ENCODE measurements at regions not wholly inside any gene's neighbourhood (a gene's known extent, or its start where the extent isn't known, plus 50 kb on each side); places are given as distances from the start of the nearest gene placed in this dataset.
"Not testable (repeated sequence)": the region's sequence is repeated elsewhere in the genome, so short reads cannot be mapped to it uniquely, and the experiment has no call there.

DNA sequence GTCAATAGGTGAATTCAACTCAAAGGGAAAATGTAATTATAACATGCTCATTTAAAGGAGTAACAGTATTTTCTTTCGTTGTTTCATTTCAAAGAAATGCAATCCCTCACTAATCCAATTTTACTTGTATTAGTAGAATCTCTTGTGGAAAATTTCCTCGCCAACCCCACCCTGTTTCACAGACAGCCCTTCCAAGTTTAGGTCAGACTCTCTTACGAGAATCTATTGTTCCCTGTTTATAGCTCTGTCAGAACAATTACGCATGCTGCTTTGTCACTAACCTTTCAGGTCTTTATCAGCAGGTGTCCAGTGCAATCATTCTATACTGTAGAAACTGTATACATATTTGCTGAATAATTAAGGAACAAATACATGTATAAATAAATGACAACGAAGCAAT, 657.8 kb upstream of the LINC00305 start:
- no peak for DNase-seq

DNA sequence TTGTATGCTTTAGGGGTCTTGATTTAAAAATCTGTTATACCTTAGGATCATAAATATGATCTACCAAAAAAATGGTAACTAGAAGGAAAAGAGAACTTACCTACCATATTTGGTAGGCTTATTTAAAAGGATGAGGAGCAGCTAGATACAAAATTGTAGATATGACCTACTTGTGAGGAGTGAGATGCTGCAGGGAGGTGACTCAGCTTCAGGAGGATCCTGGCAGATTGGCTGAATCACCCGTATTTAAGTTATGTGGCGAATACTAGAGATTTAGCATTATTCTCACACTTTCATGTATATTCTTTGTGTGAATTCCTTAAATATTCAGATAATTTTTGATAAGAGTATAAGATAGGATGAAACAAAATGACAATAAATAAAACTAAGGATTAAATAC, 657.3 kb upstream of the LINC00305 start:
- no peak for DNase-seq

GRCh38 chr18:64803471-64803870, 654.6 kb upstream of the LINC00305 start:
- DNase-seq = no peak

DNA sequence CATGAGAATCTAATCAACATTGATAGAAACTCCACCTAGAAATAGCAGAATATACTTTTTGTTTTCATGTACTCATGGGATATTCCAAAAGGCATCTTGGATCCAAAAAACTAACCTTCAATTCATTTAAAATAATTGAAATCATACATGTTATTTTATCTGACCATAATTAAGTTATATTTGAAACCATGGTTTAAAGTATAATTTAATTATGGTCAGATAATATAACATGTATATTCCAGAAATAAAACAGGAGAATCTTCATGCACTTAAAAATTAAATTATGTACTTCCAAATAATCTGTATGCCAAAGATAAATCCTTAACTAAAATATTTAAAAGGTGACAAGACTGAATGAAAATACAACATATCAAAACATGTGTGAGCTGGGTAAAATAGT, 651.3 kb upstream of the LINC00305 start:
- no peak for DNase-seq

DNA sequence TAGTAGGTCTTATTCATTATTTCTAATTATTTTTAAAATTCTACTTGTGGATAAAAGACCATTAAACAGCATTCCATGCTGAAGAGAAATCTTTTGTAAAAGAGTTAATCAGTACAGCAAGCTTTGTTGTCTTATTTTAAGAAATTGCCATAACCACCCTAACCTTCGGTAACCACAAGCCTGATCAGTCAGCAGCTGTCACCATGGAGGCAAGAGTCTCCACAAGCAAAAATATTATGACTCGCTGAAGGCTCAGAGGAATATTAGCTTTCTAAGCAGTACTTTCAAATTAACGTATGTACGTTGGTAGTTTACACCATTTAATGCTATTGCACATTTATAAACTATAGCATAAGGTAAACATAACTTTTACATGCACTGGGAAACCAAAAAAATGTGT, 650.5 kb upstream of the LINC00305 start:
- no peak for DNase-seq

GRCh38 chr18:64791236-64791635, 642.3 kb upstream of the LINC00305 start:
- DNase-seq = no peak

GRCh38 chr18:64785686-64786085, 636.8 kb upstream of the LINC00305 start:
- no peak for DNase-seq

DNA sequence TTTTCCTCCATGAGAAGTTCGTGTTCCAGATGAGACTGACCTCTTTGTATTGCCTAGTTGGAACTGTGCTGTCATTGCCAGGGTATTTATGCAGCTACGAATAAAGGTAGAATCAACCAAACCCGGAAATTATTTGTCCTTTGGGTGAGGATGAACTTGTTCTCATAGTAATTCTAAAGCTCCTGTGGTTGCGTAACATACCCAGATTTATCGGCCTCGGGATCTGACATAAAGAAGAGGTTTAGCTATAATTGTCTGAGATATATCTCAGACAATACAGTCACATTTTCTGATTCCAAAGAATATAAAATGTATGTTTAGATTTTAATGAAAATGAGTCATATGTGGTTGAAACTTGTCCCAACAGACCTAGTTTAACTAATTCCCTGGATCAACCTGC, 628.7 kb upstream of the LINC00305 start:
- no peak for DNase-seq

DNA sequence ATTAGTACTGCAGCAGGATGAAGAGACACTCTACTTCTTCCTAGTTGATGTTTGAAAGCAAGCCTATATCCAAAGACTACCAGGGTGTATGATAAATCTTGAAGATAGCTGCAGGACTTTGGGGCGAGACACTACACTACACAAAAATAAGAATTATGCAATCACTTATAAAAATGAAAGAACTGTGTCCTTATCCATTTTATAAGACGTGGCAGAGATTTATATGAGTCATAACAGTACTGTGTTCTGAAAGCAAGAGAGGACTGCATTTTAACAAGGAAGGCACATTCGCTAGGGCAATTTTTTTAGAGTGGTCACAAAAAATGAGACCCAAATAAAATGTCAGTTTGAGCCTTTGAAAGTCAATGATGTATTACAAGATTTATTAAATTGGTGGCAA, 617.0 kb upstream of the LINC00305 start:
- DNase-seq = no peak

GRCh38 chr18:64752707-64753106, 603.8 kb upstream of the LINC00305 start:
- no peak for DNase-seq

GRCh38 chr18:64749884-64750283, 601.0 kb upstream of the LINC00305 start:
- no peak for DNase-seq

DNA sequence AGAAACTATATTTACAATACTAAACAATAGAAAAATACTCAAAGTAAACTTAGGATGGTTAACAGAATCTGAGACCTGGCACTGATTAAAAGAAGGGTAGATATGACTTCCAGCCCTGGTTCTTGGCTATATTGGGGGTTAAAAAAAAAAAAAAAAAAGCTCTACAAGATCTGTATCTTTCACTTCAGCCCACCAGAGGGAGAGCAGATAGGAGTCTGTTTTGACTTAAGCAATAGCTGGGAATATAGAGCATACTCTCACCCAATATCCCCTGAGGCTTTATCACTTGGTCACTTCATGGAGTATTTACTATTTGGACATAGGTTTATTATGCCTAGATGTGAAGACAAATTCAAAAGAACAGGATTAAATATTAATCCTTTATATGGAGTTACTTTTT, 598.9 kb upstream of the LINC00305 start:
- DNase-seq = no peak

DNA sequence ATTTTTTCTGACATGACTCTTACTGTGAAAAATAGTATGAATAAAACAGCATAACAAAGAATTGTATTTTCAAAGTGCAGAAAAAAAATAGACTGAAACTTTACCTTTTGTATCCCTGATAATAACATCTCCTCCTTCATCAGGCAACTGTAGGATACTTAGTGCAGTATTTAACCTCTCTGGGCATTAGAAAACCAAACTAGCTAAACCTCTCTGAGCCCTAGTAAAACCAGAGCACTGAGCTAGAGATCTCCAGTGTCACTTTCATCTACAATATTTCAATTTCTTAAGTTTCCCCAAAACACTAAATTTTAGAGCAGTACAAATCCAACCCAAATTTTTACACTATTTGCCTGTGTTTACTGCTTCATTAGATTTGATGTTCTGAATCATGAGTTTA, 594.0 kb upstream of the LINC00305 start:
- DNase-seq = no peak

DNA sequence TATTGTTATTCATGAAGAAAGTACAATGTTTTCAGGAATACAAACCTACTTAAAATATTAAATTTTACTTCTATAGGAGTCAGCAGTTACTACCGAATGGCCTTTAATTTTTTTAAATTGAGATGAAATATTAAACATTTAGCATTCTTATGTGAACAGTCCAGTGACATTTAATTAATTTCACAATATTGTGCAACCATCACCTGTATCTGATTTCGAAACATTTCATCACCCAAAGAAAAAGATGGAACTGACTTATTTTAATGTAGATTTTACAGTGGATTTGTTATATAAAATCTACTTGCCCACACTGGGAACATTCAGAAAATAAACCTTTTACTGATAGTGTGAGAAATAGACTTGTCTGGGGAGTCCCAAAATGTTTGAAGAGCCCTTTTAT, 585.2 kb upstream of the LINC00305 start:
- no peak for DNase-seq

GRCh38 chr18:64725657-64726056, 576.8 kb upstream of the LINC00305 start:
- DNase-seq = not testable (repeated sequence)

GRCh38 chr18:64720781-64721464, 572.0 kb upstream of the LINC00305 start:
- DNase-seq = no peak

GRCh38 chr18:64718808-64719207, 569.9 kb upstream of the LINC00305 start:
- no peak for DNase-seq

DNA sequence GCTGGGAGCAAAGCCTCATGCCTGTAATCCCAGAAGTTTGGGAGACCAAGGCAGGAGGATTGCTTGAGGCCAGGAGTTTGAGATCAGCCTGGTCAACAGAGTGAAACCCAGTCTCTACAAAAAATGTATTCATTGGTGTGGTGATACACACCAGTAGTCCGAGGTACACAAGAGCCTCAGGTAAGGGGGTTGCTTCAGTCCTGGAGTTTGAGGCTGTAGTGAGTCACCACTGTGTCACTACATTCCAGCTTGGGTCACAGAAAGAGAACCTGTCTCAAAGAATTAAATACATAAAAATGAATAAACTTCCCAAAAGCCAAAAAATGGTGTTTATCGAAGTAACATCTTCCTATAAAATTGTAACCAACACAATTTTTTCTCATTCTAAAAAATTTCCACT, 568.1 kb upstream of the LINC00305 start:
- no peak for DNase-seq

DNA sequence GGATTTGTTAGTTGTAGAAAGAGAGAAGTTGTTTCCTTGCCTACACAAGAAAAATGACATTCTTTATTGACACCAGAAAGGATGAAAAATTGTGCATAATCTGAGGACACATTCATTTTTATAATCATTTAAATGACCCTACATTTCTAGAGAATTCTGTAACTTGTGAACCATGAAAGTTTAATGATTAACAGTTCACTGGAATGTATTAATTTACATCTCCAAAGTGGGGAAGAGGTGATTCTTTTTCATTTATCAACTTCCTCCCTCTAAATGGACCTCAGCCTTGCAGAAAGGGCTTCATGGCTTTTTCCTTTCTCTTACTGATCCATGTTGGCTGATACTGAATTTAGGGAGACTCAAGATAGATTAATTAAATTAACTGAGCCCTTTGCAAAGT, 565.2 kb upstream of the LINC00305 start:
- no peak for DNase-seq

GRCh38 chr18:64713284-64713683, 564.4 kb upstream of the LINC00305 start:
- DNase-seq = no peak

- DNase-seq = no peak
Observed at GRCh38 chr18:64712035-64712434, 563.1 kb upstream of the LINC00305 start.

DNA sequence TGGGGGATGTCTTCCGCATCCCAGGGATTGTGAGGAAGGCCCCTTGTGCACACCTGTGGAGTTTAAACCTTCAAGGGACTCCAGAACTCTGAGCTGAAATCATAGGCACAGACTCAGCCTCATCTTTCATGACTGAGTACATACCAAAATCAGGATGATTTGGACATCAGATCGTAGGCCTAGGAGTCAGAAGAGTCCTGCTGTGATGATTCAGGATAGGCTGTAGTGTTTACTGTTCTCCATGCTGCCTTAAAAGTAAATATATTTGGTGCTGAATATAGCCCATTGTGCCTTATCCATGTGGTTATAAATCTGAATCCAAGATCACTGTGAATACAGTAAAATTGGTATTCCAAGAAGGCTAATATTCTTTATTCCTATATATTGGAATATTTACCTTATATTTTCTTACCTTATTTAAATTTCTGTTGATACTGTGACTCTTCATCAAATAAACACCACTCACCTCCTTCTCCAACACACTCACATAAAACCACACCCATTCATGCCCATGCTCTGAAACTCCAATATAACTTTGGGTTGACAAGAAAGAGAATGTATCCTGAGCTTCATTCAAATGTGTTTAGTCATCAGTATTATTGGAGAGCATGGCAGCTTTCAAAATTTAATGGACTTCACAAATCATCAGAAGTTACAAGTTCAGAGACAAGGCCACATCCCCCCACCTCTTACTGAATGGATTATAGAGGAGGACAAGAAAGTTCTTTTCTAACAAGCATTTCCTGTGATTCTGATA, 561.4 kb upstream of the LINC00305 start:
- no peak for DNase-seq

DNA sequence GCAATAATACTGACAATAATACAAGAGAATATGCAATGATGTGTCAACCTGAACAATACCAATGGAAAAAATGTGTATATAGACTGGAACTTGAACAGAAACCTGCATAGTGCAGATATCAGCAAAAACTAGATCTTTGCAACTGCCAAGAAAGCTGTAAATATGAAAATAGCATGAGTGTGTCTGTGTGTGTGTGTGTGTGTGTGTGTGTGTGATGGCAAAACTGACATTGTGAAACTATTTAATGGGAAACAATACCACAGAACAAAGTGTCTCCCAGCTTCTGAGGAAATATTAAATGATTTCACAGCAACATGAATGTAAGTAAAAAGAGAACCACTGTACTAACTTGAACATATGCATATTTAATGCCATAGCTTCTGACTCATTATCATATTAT, 558.2 kb upstream of the LINC00305 start:
- DNase-seq = no peak

DNA sequence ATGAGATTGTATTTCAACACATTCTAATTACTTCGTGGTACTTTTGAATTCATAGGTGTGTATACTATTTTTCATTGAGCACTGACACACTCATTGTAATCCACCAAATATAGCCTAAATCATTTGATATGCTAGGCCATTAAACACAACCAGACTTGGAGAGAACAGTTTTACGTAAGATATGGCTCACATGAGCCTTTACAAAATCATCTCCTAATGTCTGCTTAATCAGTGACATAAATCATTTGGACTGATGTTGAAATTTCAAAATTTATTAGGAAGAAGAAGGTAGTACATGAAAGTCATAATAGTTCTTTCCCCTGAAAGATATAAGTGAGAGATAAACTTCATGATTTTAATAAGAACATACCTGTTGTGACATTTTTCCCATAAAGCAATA, 550.2 kb upstream of the LINC00305 start:
- DNase-seq = no peak

Data from NCI-H187 treated with DMSO at 0.1 percent for 48 hours (cell line).